ENCODE measurements at regions not wholly inside any gene's neighbourhood (a gene's known extent, or its start where the extent isn't known, plus 50 kb on each side); places are given as distances from the start of the nearest gene placed in this dataset.

- H3K4me3 ChIP-seq (replicated peaks; ENCODE audit: low read depth, low read length): no peak overlapping the region
- TF ChIP-seq CTCF (IDR thresholded peaks at IDR 0.05; ENCODE audit: insufficient read depth, low read length, poor library complexity, severe bottlenecking): no peak
- no peaks in the 10 kb centered on the region for H3K27me3 ChIP-seq (replicated peaks; ENCODE audit: control insufficient read depth, insufficient read depth, low read length)
- no peaks in the 10 kb centered on the region for H3K36me3 ChIP-seq (ENCODE audit: control insufficient read depth, insufficient read depth, low read length)
- DNase-seq (ENCODE audit: extremely low read depth, insufficient read length): no peak
Observed at GRCh38 chr13:79917628-79918027, 423.3 kb downstream of the SPRY2 start.

DNA sequence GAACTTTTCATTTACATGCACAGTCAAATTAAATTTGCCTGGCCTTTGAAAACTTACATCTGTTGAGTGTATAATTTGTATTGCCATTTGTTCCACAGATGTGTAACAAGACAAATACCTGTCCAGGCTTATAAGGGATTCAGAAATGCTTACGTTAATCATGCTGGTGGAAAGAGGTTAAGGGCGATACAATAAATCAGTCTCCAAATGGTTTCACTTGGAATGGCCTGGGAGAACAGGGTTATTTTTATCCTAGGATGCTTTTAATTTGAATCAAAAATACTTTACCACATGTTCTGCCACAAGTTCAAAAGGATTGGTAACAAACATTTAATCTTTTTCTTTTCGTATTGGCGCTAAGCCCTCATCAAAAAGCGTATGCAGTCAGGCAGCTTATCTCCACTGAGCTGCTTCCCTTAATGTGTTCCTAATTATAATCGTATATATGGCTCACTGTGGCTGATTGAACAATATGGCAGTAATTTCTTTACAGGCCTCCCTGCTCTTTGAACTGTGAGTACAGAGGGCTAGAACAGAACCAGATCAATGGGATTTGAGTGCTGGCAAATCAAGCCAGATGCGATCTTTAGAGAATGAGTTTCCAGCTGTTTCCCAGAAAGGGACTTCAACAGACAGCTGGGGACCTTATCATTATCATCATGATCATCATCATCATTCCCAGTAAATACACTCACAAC lies 425.7 kb downstream of the SPRY2 start:
- H3K36me3 ChIP-seq (ENCODE audit: control insufficient read depth, insufficient read depth, low read length): no peaks in the 10 kb centered on the region
- TF ChIP-seq CTCF (IDR thresholded peaks at IDR 0.05; ENCODE audit: insufficient read depth, low read length, poor library complexity, severe bottlenecking): no peak

GRCh38 chr13:79913141-79913827 lies 427.6 kb downstream of the SPRY2 start:
- no peak for TF ChIP-seq CTCF (IDR thresholded peaks at IDR 0.05; ENCODE audit: insufficient read depth, low read length, poor library complexity, severe bottlenecking)
- Histone ChIP-seq H3K27me3 (replicated peaks; ENCODE audit: control insufficient read depth, insufficient read depth, low read length) (no peaks in the 10 kb centered on the region), H3K36me3 (ENCODE audit: control insufficient read depth, insufficient read depth, low read length) (no peaks in the 10 kb centered on the region), H3K4me3 (replicated peaks; ENCODE audit: low read depth, low read length) (no peak overlapping the region)
- DNase-seq (ENCODE audit: extremely low read depth, insufficient read length): no peak

More for the DNA sequence above, 425.7 kb downstream of the SPRY2 start:
- H3K27me3 ChIP-seq (replicated peaks; ENCODE audit: control insufficient read depth, insufficient read depth, low read length): no peaks in the 10 kb centered on the region
- no peak for DNase-seq (ENCODE audit: extremely low read depth, insufficient read length)
- H3K4me3 ChIP-seq (replicated peaks; ENCODE audit: low read depth, low read length): no peak overlapping the region

- DNase-seq (ENCODE audit: extremely low read depth, insufficient read length): no peak
- Histone ChIP-seq H3K4me3 (replicated peaks; ENCODE audit: low read depth, low read length) (no peak overlapping the region), H3K27me3 (replicated peaks; ENCODE audit: control insufficient read depth, insufficient read depth, low read length) (no peaks in the 10 kb centered on the region), H3K36me3 (ENCODE audit: control insufficient read depth, insufficient read depth, low read length) (no peaks in the 10 kb centered on the region)
- TF ChIP-seq CTCF (IDR thresholded peaks at IDR 0.05; ENCODE audit: insufficient read depth, low read length, poor library complexity, severe bottlenecking): no peak
Observed at GRCh38 chr13:79912403-79912802, 428.5 kb downstream of the SPRY2 start.

GRCh38 chr13:79910875-79911540 lies 429.9 kb downstream of the SPRY2 start:
- no peaks in the 10 kb centered on the region for H3K27me3 ChIP-seq (replicated peaks; ENCODE audit: control insufficient read depth, insufficient read depth, low read length)
- no peak for TF ChIP-seq CTCF (IDR thresholded peaks at IDR 0.05; ENCODE audit: insufficient read depth, low read length, poor library complexity, severe bottlenecking)
- no peak for DNase-seq (ENCODE audit: extremely low read depth, insufficient read length)
- H3K36me3 ChIP-seq (ENCODE audit: control insufficient read depth, insufficient read depth, low read length): no peaks in the 10 kb centered on the region
- H3K4me3 ChIP-seq (replicated peaks; ENCODE audit: low read depth, low read length): no peak overlapping the region
